ENCODE measurements at regions not wholly inside any gene's neighbourhood (a gene's known extent, or its start where the extent isn't known, plus 50 kb on each side); places are given as distances from the start of the nearest gene placed in this dataset.

GRCh38 chr17:79201536-79202227, 127.1 kb downstream of the ENGASE start:
- TF ChIP-seq CTCF (conservative IDR thresholded peaks at IDR 0.05), result no peak
- no peak for TF ChIP-seq EZH2 (IDR thresholded peaks at IDR 0.05; ENCODE audit: low read depth)
